ENCODE measurements at regions not wholly inside any gene's neighbourhood (a gene's known extent, or its start where the extent isn't known, plus 50 kb on each side); places are given as distances from the start of the nearest gene placed in this dataset.

- Mint-ChIP-seq H3K27me3 (no peaks in the 10 kb centered on the region), H3K9me3 (ENCODE audit: insufficient read depth) (no peaks in the 10 kb centered on the region), H3K4me1 (no peaks in the 10 kb centered on the region), H3K4me3 (no peak overlapping the region), H3K27ac (no peak overlapping the region)
- intact Hi-C loops (cut with micrococcal nuclease): no loop called here
- no peaks in the 10 kb centered on the region for H4K20me1 ChIP-seq (ENCODE audit: control insufficient read depth, insufficient read depth, low read length, poor library complexity, severe bottlenecking)
- POLR2A ChIA-PET: no interaction called here
- H3K4me1 ChIP-seq (ENCODE audit: control insufficient read depth in 2 of 2, insufficient read depth in 2 of 2, low read length in 2 of 2): no peaks in the 10 kb centered on the region
- no peaks in the 10 kb centered on the region for H3K27me3 ChIP-seq (replicated peaks in 1 of 4; ENCODE audit: control extremely low read depth in 1 of 4, control insufficient read depth in 3 of 4, insufficient read depth in 4 of 4, low read length in 3 of 4)
- H3K9me3 ChIP-seq (ENCODE audit: control extremely low read depth in 1 of 3, control insufficient read depth in 2 of 3, insufficient read depth in 1 of 3, low read length in 2 of 3): peaks cover 0 to 3% (median 0%) of the 10 kb centered on the region in 3 donors
- no peaks in the 10 kb centered on the region for H3K79me2 ChIP-seq (ENCODE audit: control insufficient read depth, insufficient read depth, low read length)
- H3K9ac ChIP-seq (ENCODE audit: low read length): no peak overlapping the region
- 70% methylated on average over 1 of the region's 1 CpG for WGBS (ENCODE audit: insufficient coverage)
- H3K27ac ChIP-seq (ENCODE audit: low read length in 2 of 2): no peak overlapping the region
- no peaks in the 10 kb centered on the region for H3K36me3 ChIP-seq (replicated peaks in 1 of 2; ENCODE audit: control extremely low read depth in 1 of 2, control insufficient read depth in 1 of 2, extremely low read depth in 1 of 2, insufficient read depth in 2 of 2, low read length in 1 of 2)
- DNase-seq (no peak), ATAC-seq (ENCODE audit: low read depth) (no peak)
- no peak for TF ChIP-seq CTCF (IDR thresholded peaks at IDR 0.05)
- TF ChIP-seq EZH2 (IDR thresholded peaks at IDR 0.05; ENCODE audit: borderline replicate concordance, insufficient read depth, low read depth, low read length, poor library complexity, severe bottlenecking): no peak
- H3K4me3 ChIP-seq (ENCODE audit: control extremely low read depth in 1 of 5, extremely low read depth in 1 of 5, insufficient read depth in 1 of 5, low read depth in 2 of 5, low read length in 4 of 5): no peak overlapping the region
- no peak overlapping the region for H2AFZ ChIP-seq (ENCODE audit: insufficient read depth, low read depth, low read length, poor library complexity, severe bottlenecking)
- CTCF ChIA-PET: no interaction called here
- no peak overlapping the region for H3K4me2 ChIP-seq (replicated peaks; ENCODE audit: low read depth, low read length, poor library complexity, severe bottlenecking)
Observed at GRCh38 chr6:86535100-86535499, 402.2 kb upstream of the HTR1E start.

DNA sequence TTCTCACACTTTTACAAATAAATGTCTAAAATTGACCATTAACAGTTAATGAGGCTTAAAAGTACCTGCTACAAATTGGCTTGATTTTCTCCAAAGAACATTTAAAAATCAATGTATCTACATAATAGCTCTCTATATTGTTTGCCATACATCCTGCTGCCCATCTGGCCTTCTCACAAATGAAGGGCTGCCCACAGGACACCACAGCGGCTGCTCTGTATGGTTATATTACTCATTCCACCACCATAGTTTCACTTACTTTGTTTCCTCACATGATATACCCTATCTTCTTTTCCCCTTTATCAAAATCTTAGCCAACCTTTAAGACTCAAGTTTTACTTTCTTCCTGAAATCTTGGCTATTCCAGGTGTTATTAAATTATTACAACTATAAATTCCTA, 407.7 kb upstream of the HTR1E start:
- CTCF ChIA-PET: no interaction called here
- POLR2A ChIA-PET: no interaction called here
- Histone ChIP-seq H3K9me3 (ENCODE audit: control extremely low read depth in 1 of 3, control insufficient read depth in 2 of 3, insufficient read depth in 1 of 3, low read length in 2 of 3) (peaks cover 1 to 9% (median 3%) of the 10 kb centered on the region in 3 donors), H4K20me1 (ENCODE audit: control insufficient read depth, insufficient read depth, low read length, poor library complexity, severe bottlenecking) (no peaks in the 10 kb centered on the region), H3K9ac (ENCODE audit: low read length) (no peak overlapping the region), H3K4me1 (ENCODE audit: control insufficient read depth in 2 of 2, insufficient read depth in 2 of 2, low read length in 2 of 2) (no peaks in the 10 kb centered on the region), H2AFZ (ENCODE audit: insufficient read depth, low read depth, low read length, poor library complexity, severe bottlenecking) (no peak overlapping the region), H3K4me3 (ENCODE audit: control extremely low read depth in 1 of 5, extremely low read depth in 1 of 5, insufficient read depth in 1 of 5, low read depth in 2 of 5, low read length in 4 of 5) (no peak overlapping the region), H3K79me2 (ENCODE audit: control insufficient read depth, insufficient read depth, low read length) (no peaks in the 10 kb centered on the region), H3K27me3 (replicated peaks in 1 of 4; ENCODE audit: control extremely low read depth in 1 of 4, control insufficient read depth in 3 of 4, insufficient read depth in 4 of 4, low read length in 3 of 4) (no peaks in the 10 kb centered on the region), H3K4me2 (replicated peaks; ENCODE audit: low read depth, low read length, poor library complexity, severe bottlenecking) (no peak overlapping the region), H3K36me3 (replicated peaks in 1 of 2; ENCODE audit: control extremely low read depth in 1 of 2, control insufficient read depth in 1 of 2, extremely low read depth in 1 of 2, insufficient read depth in 2 of 2, low read length in 1 of 2) (no peaks in the 10 kb centered on the region), H3K27ac (ENCODE audit: low read length in 2 of 2) (no peak overlapping the region)
- Mint-ChIP-seq H3K9me3 (ENCODE audit: insufficient read depth) (peaks cover 2% of the 10 kb centered on the region), H3K4me1 (no peaks in the 10 kb centered on the region), H3K4me3 (no peak overlapping the region), H3K27me3 (no peaks in the 10 kb centered on the region), H3K27ac (no peak overlapping the region)
- no peak for ATAC-seq (ENCODE audit: low read depth)
- no peak for TF ChIP-seq CTCF (IDR thresholded peaks at IDR 0.05)
- TF ChIP-seq EZH2 (IDR thresholded peaks at IDR 0.05; ENCODE audit: borderline replicate concordance, insufficient read depth, low read depth, low read length, poor library complexity, severe bottlenecking): no peak
- intact Hi-C loops (cut with micrococcal nuclease): no loop called here
- DNase-seq: no peak
- WGBS (ENCODE audit: insufficient coverage): 63% methylated on average over 1 of the region's 1 CpG
